ENCODE measurements at regions not wholly inside any gene's neighbourhood (a gene's known extent, or its start where the extent isn't known, plus 50 kb on each side); places are given as distances from the start of the nearest gene placed in this dataset.

DNA sequence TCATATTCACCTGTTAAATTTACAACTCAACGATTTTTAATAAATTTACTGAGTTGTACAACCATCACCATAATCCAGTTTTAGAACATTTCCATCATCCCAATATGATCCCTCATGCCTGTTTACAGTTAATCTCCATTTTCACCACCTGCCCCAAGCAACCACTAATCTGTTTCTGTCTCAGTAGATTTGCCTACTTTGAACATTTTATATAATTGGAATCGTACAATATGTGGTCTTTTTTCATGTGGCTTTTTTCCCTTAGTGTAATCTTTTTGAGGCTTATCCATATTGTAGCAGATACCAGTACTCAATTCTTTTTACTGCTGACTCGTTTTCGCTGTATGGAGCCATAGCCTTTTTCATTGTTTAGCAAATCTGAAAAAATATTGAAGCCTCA, 123.3 kb upstream of the STT3B start:
- no peak overlapping the region for H2AFZ ChIP-seq (ENCODE audit: insufficient read depth, low read length, poor library complexity)
- H3K79me2 ChIP-seq (ENCODE audit: control insufficient read depth, insufficient read depth, low read length, poor library complexity): no peaks in the 10 kb centered on the region
- H3K4ac ChIP-seq (ENCODE audit: low read depth, low read length): no peak overlapping the region
- no peak overlapping the region for H4K12ac ChIP-seq (ENCODE audit: low read depth, low read length)
- H2AK5ac ChIP-seq (ENCODE audit: low read length): no peak overlapping the region
- H3K23ac ChIP-seq (ENCODE audit: low read length): no peak overlapping the region
- no peak overlapping the region for H3K9ac ChIP-seq (ENCODE audit: low read length)
- no peaks in the 10 kb centered on the region for H3K4me1 ChIP-seq (ENCODE audit: control insufficient read depth in 1 of 2, insufficient read depth in 2 of 2, low read length in 2 of 2)
- H2BK5ac ChIP-seq (ENCODE audit: low read depth, low read length, poor library complexity): no peak overlapping the region
- no peaks in the 10 kb centered on the region for H3K27me3 ChIP-seq (ENCODE audit: insufficient read depth, low read length)
- H3K9me3 ChIP-seq (ENCODE audit: insufficient read depth, low read depth, low read length): no peaks in the 10 kb centered on the region
- no peak overlapping the region for H4K91ac ChIP-seq (ENCODE audit: low read depth, low read length)
- DNase-seq: no peak
- no peaks in the 10 kb centered on the region for H3K36me3 ChIP-seq (ENCODE audit: control insufficient read depth in 1 of 2, insufficient read depth in 2 of 2, low read length in 2 of 2)
- H3K4me2 ChIP-seq (ENCODE audit: low read length): no peak overlapping the region
- no peak overlapping the region for H3K4me3 ChIP-seq (ENCODE audit: low read depth, low read length)
- no peak overlapping the region for H2BK12ac ChIP-seq (ENCODE audit: low read length)
- no peak overlapping the region for H2BK120ac ChIP-seq (ENCODE audit: insufficient read depth, low read length, poor library complexity)
- H3K18ac ChIP-seq (ENCODE audit: low read length): no peak overlapping the region
- H3K79me1 ChIP-seq (ENCODE audit: low read length): no peaks in the 10 kb centered on the region
- no peak overlapping the region for H3K14ac ChIP-seq (ENCODE audit: low read length)
- WGBS (ENCODE audit: extremely low coverage, insufficient coverage, insufficient read length): no CpG with 5 or more reads among the region's 4 CpGs
- H4K8ac ChIP-seq (ENCODE audit: low read depth, low read length): no peak overlapping the region
- no peak overlapping the region for H3K27ac ChIP-seq (ENCODE audit: low read depth, low read length)

- Histone ChIP-seq H3K27ac (ENCODE audit: low read depth, low read length) (no peak overlapping the region), H3K4me1 (ENCODE audit: control insufficient read depth in 1 of 2, insufficient read depth in 2 of 2, low read length in 2 of 2) (no peaks in the 10 kb centered on the region), H3K4ac (ENCODE audit: low read depth, low read length) (no peak overlapping the region), H3K9me3 (ENCODE audit: insufficient read depth, low read depth, low read length) (no peaks in the 10 kb centered on the region), H3K27me3 (ENCODE audit: insufficient read depth, low read length) (no peaks in the 10 kb centered on the region), H3K14ac (ENCODE audit: low read length) (no peak overlapping the region), H4K12ac (ENCODE audit: low read depth, low read length) (no peak overlapping the region), H3K9ac (ENCODE audit: low read length) (no peak overlapping the region), H3K79me1 (ENCODE audit: low read length) (no peaks in the 10 kb centered on the region), H2AK5ac (ENCODE audit: low read length) (no peak overlapping the region), H2BK120ac (ENCODE audit: insufficient read depth, low read length, poor library complexity) (no peak overlapping the region), H3K18ac (ENCODE audit: low read length) (no peak overlapping the region), H3K4me2 (ENCODE audit: low read length) (no peak overlapping the region), H3K23ac (ENCODE audit: low read length) (no peak overlapping the region), H3K79me2 (ENCODE audit: control insufficient read depth, insufficient read depth, low read length, poor library complexity) (no peaks in the 10 kb centered on the region), H4K91ac (ENCODE audit: low read depth, low read length) (no peak overlapping the region), H3K4me3 (ENCODE audit: low read depth, low read length) (no peak overlapping the region), H2BK5ac (ENCODE audit: low read depth, low read length, poor library complexity) (no peak overlapping the region), H3K36me3 (ENCODE audit: control insufficient read depth in 1 of 2, insufficient read depth in 2 of 2, low read length in 2 of 2) (no peaks in the 10 kb centered on the region), H2BK12ac (ENCODE audit: low read length) (no peak overlapping the region), H2AFZ (ENCODE audit: insufficient read depth, low read length, poor library complexity) (no peak overlapping the region), H4K8ac (ENCODE audit: low read depth, low read length) (no peak overlapping the region)
- peak; percentile 61 to 79 for DNase-seq
- WGBS (ENCODE audit: extremely low coverage, insufficient coverage, insufficient read length): no CpG with 5 or more reads among the region's 6 CpGs
Measured at GRCh38 chr3:31409866-31410265, 122.9 kb upstream of the STT3B start.

- no CpG with 5 or more reads among the region's 3 CpGs for WGBS (ENCODE audit: extremely low coverage, insufficient coverage, insufficient read length)
- no peaks in the 10 kb centered on the region for H3K27me3 ChIP-seq (ENCODE audit: insufficient read depth, low read length)
- no peaks in the 10 kb centered on the region for H3K9me3 ChIP-seq (ENCODE audit: insufficient read depth, low read depth, low read length)
- no peak overlapping the region for H4K8ac ChIP-seq (ENCODE audit: low read depth, low read length)
- no peak overlapping the region for H4K91ac ChIP-seq (ENCODE audit: low read depth, low read length)
- no peak for DNase-seq
- no peak overlapping the region for H3K4ac ChIP-seq (ENCODE audit: low read depth, low read length)
- no peaks in the 10 kb centered on the region for H3K36me3 ChIP-seq (ENCODE audit: control insufficient read depth in 1 of 2, insufficient read depth in 2 of 2, low read length in 2 of 2)
- H3K14ac ChIP-seq (ENCODE audit: low read length): no peak overlapping the region
- H2BK5ac ChIP-seq (ENCODE audit: low read depth, low read length, poor library complexity): no peak overlapping the region
- H3K4me2 ChIP-seq (ENCODE audit: low read length): no peak overlapping the region
- no peak overlapping the region for H3K27ac ChIP-seq (ENCODE audit: low read depth, low read length)
- no peak overlapping the region for H2AK5ac ChIP-seq (ENCODE audit: low read length)
- H4K12ac ChIP-seq (ENCODE audit: low read depth, low read length): no peak overlapping the region
- no peak overlapping the region for H2BK12ac ChIP-seq (ENCODE audit: low read length)
- no peak overlapping the region for H3K18ac ChIP-seq (ENCODE audit: low read length)
- no peaks in the 10 kb centered on the region for H3K79me1 ChIP-seq (ENCODE audit: low read length)
- H3K4me1 ChIP-seq (ENCODE audit: control insufficient read depth in 1 of 2, insufficient read depth in 2 of 2, low read length in 2 of 2): no peaks in the 10 kb centered on the region
- H3K23ac ChIP-seq (ENCODE audit: low read length): no peak overlapping the region
- H2AFZ ChIP-seq (ENCODE audit: insufficient read depth, low read length, poor library complexity): no peak overlapping the region
- no peak overlapping the region for H3K4me3 ChIP-seq (ENCODE audit: low read depth, low read length)
- H3K79me2 ChIP-seq (ENCODE audit: control insufficient read depth, insufficient read depth, low read length, poor library complexity): no peaks in the 10 kb centered on the region
- no peak overlapping the region for H3K9ac ChIP-seq (ENCODE audit: low read length)
- H2BK120ac ChIP-seq (ENCODE audit: insufficient read depth, low read length, poor library complexity): no peak overlapping the region
Measured at GRCh38 chr3:31410411-31410810, 122.3 kb upstream of the STT3B start.

DNA sequence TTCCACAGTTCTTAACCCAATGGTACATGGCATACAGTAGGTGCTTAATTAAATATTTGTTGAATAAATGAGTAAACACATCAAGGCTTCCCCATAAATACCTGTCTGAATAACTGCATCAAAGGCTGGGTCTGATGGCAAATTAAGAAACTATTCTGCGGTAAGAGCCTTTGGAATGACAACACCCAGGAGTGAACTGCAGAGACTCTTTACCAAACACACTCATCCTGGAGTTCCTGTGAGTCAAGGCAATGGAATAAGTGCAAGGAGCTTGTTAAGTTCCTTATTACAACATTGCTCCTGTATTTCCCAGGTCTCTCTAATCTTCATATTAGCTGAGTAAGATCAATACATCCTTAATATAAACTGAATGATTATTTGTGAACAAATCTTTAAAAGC, 119.9 kb upstream of the STT3B start:
- Histone ChIP-seq H3K23ac (ENCODE audit: low read length) (no peak overlapping the region), H4K8ac (ENCODE audit: low read depth, low read length) (no peak overlapping the region), H3K27ac (ENCODE audit: low read depth, low read length) (no peak overlapping the region), H3K9me3 (ENCODE audit: insufficient read depth, low read depth, low read length) (no peaks in the 10 kb centered on the region), H3K4me1 (ENCODE audit: control insufficient read depth in 1 of 2, insufficient read depth in 2 of 2, low read length in 2 of 2) (no peaks in the 10 kb centered on the region), H3K18ac (ENCODE audit: low read length) (no peak overlapping the region), H3K4ac (ENCODE audit: low read depth, low read length) (no peak overlapping the region), H2BK12ac (ENCODE audit: low read length) (no peak overlapping the region), H3K4me3 (ENCODE audit: low read depth, low read length) (no peak overlapping the region), H2AK5ac (ENCODE audit: low read length) (no peak overlapping the region), H3K36me3 (ENCODE audit: control insufficient read depth in 1 of 2, insufficient read depth in 2 of 2, low read length in 2 of 2) (no peaks in the 10 kb centered on the region), H4K12ac (ENCODE audit: low read depth, low read length) (no peak overlapping the region), H3K79me1 (ENCODE audit: low read length) (no peaks in the 10 kb centered on the region), H3K79me2 (ENCODE audit: control insufficient read depth, insufficient read depth, low read length, poor library complexity) (no peaks in the 10 kb centered on the region), H3K4me2 (ENCODE audit: low read length) (no peak overlapping the region), H2BK5ac (ENCODE audit: low read depth, low read length, poor library complexity) (no peak overlapping the region), H3K9ac (ENCODE audit: low read length) (no peak overlapping the region), H2BK120ac (ENCODE audit: insufficient read depth, low read length, poor library complexity) (no peak overlapping the region), H2AFZ (ENCODE audit: insufficient read depth, low read length, poor library complexity) (no peak overlapping the region), H4K91ac (ENCODE audit: low read depth, low read length) (no peak overlapping the region), H3K27me3 (ENCODE audit: insufficient read depth, low read length) (no peaks in the 10 kb centered on the region), H3K14ac (ENCODE audit: low read length) (no peak overlapping the region)
- WGBS (ENCODE audit: extremely low coverage, insufficient coverage, insufficient read length): no CpG with 5 or more reads among the region's 1 CpG
- peak; percentile 46 to 55 for DNase-seq

DNA sequence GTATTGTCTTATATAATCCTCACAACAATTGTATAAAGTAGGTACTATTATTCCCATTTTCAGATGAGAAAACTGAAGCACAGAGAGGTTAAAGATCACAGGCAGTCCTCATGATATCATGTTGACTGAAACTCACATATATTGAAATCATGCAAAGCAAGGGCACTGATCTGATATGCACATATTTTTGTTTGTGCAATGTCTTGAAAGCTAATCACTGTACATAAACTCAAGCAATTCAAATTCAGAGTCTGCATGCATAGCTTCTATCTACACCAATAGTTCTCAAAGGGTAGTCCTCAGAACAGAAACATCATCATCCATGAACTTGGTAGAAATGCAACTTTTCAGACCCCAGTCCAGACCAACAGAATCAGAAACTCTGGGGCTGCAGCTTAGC, 119.2 kb upstream of the STT3B start:
- H2AK5ac ChIP-seq (ENCODE audit: low read length): no peak overlapping the region
- H3K4me1 ChIP-seq (ENCODE audit: control insufficient read depth in 1 of 2, insufficient read depth in 2 of 2, low read length in 2 of 2): no peaks in the 10 kb centered on the region
- H4K91ac ChIP-seq (ENCODE audit: low read depth, low read length): no peak overlapping the region
- H3K9me3 ChIP-seq (ENCODE audit: insufficient read depth, low read depth, low read length): no peaks in the 10 kb centered on the region
- no peak overlapping the region for H3K14ac ChIP-seq (ENCODE audit: low read length)
- no peak overlapping the region for H2BK5ac ChIP-seq (ENCODE audit: low read depth, low read length, poor library complexity)
- no peak overlapping the region for H4K8ac ChIP-seq (ENCODE audit: low read depth, low read length)
- H3K18ac ChIP-seq (ENCODE audit: low read length): no peak overlapping the region
- no peak for DNase-seq
- no peaks in the 10 kb centered on the region for H3K36me3 ChIP-seq (ENCODE audit: control insufficient read depth in 1 of 2, insufficient read depth in 2 of 2, low read length in 2 of 2)
- no peak overlapping the region for H3K4me3 ChIP-seq (ENCODE audit: low read depth, low read length)
- H3K27me3 ChIP-seq (ENCODE audit: insufficient read depth, low read length): no peaks in the 10 kb centered on the region
- no peak overlapping the region for H3K23ac ChIP-seq (ENCODE audit: low read length)
- H3K9ac ChIP-seq (ENCODE audit: low read length): no peak overlapping the region
- no peak overlapping the region for H2BK120ac ChIP-seq (ENCODE audit: insufficient read depth, low read length, poor library complexity)
- H4K12ac ChIP-seq (ENCODE audit: low read depth, low read length): no peak overlapping the region
- no peak overlapping the region for H3K4ac ChIP-seq (ENCODE audit: low read depth, low read length)
- H3K79me2 ChIP-seq (ENCODE audit: control insufficient read depth, insufficient read depth, low read length, poor library complexity): no peaks in the 10 kb centered on the region
- no peak overlapping the region for H2AFZ ChIP-seq (ENCODE audit: insufficient read depth, low read length, poor library complexity)
- H2BK12ac ChIP-seq (ENCODE audit: low read length): no peak overlapping the region
- H3K79me1 ChIP-seq (ENCODE audit: low read length): no peaks in the 10 kb centered on the region
- no peak overlapping the region for H3K4me2 ChIP-seq (ENCODE audit: low read length)
- no peak overlapping the region for H3K27ac ChIP-seq (ENCODE audit: low read depth, low read length)

All from trophoblast cell (in vitro differentiated cells and primary cell).